EH (cell line): ENCODE measurements at regions not wholly inside any gene's neighbourhood (a gene's known extent, or its start where the extent isn't known, plus 50 kb on each side); places are given as distances from the start of the nearest gene placed in this dataset.

Experiments used
- DNase-seq: peaks from one replicate; pipeline ENCODE4 v3.0.0-alpha.2; 2015; ENCODE audit warnings: low read depth

- DNase-seq: no peak
Measured at GRCh38 chr7:115127399-115128021, 205.6 kb downstream of the MDFIC start.

DNA sequence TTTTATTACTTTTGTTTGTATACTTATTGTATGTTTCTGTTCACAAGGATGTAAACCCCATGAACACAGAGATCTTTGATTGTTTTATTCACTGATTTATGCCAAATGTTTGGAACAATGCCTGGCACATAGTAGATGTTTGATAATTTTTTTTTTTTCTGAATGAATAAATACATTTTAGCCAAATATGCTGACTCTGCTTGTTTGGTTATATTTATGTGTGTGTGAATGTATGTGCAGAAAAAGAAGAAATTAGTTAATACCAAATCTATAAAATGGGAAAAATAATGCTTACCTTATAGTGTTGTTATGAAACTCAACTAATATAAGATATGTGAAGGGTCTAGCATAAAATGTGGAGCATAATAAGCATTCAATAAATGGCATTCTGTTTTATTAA, 203.9 kb downstream of the MDFIC start:
- no peak for DNase-seq

DNA sequence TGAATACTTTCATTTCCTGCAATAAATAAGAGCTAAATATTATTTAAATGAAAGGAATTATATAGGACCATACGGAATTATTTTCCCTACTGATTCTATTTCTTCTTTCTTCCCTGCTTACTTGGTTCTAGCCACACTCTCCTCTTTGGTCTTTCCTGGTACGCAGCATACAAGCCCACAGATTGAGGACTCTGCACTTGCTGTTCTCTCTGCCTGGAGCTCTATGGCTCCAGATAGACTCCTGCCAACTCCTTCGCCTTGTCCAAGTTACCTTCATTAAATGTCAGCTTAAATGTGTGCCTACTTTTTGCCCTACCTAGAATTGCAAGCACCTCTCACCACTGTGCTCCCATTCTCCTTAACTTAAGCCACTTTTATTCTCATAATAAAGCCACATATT, 203.4 kb downstream of the MDFIC start:
- no peak for DNase-seq

- DNase-seq: peak; percentile 20
Measured at GRCh38 chr7:115124409-115124939, 202.6 kb downstream of the MDFIC start.

DNA sequence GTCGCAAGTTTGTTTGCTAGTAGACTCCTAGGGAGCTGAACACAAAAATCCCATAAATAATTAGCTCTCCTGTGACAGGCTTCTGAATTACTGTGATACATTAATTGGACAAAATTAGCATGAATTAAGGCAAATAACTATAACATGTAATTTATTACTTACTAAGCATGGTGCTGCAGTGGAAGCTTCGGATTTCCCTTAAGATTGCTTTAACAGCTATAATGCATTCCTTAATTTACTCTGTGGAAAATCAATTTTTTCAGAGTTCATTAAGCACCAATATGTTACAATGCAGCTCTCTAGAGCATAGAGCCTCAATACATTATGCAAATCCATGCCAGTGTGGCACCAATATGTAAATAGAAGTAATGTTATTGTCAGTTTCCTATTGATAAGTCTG, 201.5 kb downstream of the MDFIC start:
- no peak for DNase-seq

DNA sequence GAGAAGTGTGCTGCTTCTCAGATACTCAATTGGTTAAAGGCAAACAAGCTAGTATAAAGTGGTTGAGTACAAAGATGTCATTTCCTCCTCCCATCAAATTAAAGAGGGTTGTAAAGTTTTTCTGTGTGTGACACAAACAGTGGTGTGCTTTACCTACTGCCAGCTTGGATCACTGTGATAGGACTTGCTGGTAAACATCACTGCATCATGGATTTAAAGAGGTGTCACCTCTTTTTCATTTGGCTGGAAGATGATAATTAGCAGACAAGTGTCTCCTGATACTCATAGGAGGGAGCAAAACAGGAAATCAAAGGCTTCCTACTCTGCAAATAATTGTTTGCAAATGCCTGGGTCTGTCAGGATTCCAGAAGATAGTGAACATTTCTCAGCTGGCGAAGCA, 200.5 kb downstream of the MDFIC start:
- no peak for DNase-seq

- DNase-seq: no peak
Measured at GRCh38 chr7:115117748-115118147, 195.9 kb downstream of the MDFIC start.

GRCh38 chr7:115116773-115117715, 195.2 kb downstream of the MDFIC start:
- no peak for DNase-seq

DNA sequence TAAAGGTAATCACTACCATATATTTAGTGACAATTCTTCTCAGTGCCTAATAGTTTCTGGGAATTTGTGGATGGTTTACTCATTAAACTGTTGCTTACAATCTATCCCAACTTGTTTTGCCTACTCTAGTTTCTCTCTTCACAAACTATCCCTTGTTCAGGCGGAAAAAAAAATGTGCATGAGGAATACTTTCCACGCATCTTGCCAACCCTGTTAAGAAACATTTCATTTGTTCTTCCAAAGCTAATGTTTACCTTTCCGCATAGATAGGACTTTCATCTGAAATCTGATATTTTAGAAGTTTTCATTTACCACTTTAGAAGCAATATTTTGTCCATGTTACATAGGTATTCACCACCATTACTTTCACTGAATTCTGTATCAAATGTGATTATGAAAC, 191.9 kb downstream of the MDFIC start:
- no peak for DNase-seq

DNA sequence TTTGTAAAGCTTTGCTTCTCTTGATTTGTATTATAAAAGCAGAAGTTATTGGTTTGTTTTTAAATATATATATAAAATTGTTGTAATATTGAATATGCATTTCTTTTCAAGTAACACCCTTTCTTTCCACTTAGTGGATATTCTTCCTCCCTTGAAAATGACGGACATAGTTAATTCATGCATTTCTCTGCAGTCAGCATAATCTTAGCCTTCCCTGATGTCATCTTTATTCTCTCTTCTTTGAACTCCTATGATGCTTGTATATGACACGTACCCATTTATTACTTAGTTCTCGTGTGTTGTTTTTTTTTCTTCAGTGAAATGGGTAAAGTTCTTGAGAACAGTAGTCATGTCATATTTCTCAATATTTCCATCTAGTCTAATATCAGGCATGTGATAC, 191.2 kb downstream of the MDFIC start:
- DNase-seq: no peak

DNA sequence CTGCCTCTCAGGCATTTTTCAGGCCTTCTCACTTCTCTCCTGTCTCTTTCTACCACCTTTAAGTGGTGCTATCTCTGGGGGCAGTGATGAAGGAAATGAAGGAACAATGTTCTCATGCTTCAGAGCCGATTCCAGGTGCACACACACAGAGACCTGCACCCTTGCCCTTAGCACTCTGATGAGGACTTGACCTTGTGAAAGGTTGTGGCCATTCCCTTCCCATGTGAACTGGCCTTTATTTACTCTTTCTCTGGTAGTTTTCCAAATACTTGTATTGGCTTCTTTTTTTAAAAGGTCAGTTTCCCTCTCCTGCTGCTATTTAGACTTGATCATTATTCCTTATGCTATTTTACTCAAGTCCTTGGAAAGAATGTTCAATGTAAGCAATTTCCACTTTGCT, 188.6 kb downstream of the MDFIC start:
- DNase-seq: no peak

GRCh38 chr7:115106316-115106715, 184.4 kb downstream of the MDFIC start:
- no peak for DNase-seq

- no peak for DNase-seq
Measured at GRCh38 chr7:115102738-115103137, 180.8 kb downstream of the MDFIC start.

GRCh38 chr7:115101199-115101598, 179.3 kb downstream of the MDFIC start:
- DNase-seq: no peak

GRCh38 chr7:115099906-115100305, 178.0 kb downstream of the MDFIC start:
- peak; percentile 70 for DNase-seq

DNA sequence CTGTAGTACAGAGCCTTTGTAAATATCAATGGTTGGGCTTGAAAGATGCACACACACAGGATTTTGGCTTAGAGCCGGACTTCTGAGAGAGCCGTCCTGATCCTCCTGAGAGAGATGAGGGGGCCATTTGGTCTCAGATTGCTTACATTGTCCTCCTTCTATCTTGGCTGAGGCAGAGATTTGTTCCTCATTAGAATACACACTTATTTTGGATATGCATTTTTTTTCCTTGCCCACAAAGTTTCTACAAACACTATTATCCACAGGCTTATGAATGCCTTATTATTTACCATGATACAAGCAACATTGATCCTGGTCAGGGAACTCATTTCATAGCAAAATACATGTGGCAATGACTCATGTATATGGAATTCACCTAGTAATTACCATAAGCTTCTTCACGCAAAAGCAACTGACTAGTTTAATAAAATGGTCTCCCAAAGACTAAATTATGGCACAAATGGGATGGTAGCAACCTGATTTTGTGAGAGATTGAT, 175.3 kb downstream of the MDFIC start:
- DNase-seq: peak; percentile 76

DNA sequence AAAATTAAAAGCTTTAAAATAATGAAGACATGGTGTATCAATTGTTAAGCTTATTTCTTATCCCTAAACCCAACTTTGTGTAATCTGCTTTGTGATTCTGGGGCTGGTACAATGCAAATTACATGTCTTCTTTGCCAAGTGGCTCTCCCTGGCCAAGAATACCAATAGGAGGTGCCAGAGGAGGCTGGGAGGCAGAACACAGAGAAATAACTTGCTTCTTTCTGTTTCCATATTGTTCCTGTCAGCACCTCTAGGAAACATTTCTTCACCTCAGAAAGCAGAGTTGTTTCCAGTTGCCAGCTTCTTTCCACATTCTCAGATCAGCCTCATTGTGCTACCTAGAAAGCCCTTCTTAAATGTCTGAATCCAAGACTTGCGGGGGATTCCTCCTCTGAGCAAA, 174.4 kb downstream of the MDFIC start:
- no peak for DNase-seq

- DNase-seq: no peak
Measured at GRCh38 chr7:115094163-115094562, 172.3 kb downstream of the MDFIC start.

- DNase-seq: no peak
Measured at GRCh38 chr7:115088893-115089292, 167.0 kb downstream of the MDFIC start.

GRCh38 chr7:115087437-115087836, 165.5 kb downstream of the MDFIC start:
- DNase-seq: peak; percentile 88

- DNase-seq: no peak
Measured at GRCh38 chr7:115086146-115086841, 164.4 kb downstream of the MDFIC start.

DNA sequence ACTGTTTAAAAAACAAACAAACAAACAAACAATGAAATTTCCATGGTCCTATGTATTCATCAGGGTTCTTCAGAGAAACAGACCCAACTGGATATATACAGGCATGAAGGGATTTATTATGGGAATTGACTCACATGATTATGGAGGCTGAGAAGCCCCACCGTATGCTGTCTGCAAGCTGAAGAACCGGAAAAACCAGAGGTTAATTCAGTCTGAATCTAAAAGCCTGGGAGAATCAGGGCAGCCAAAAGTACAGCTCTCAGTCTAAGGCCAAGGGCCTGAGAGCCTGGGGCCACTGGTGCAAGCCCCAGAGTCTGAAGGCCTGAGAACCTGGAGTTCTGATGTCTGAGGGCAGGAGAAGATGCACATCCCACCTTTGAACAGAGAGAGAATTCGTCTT, 163.5 kb downstream of the MDFIC start:
- no peak for DNase-seq
